Neural progenitor cell (in vitro differentiated cells): ENCODE measurements at regions not wholly inside any gene's neighbourhood (a gene's known extent, or its start where the extent isn't known, plus 50 kb on each side); places are given as distances from the start of the nearest gene placed in this dataset.

ENCODE experiments used
- EZH2 ChIP-seq: fragments of 200-600 bp; sonication (generic); IDR thresholded peaks from 2 replicates; pipeline ENCODE4 v1.6.1; 2017; ENCODE audit warnings: antibody characterized with exemption, mild to moderate bottlenecking, moderate library complexity
- EZH2phosphoT487 ChIP-seq: fragments of 200-600 bp; sonication (generic); IDR thresholded peaks from 2 replicates; pipeline ENCODE4 v1.6.1; 2017; ENCODE audit warnings: antibody characterized with exemption
- TF ChIP-seq, protein P1 (sequence below): fragments of 200-600 bp; sonication (generic); IDR thresholded peaks from 2 replicates; pipeline ENCODE4 v1.5.1; 2017; ENCODE audit warnings: antibody characterized with exemption, mild to moderate bottlenecking

DNA sequence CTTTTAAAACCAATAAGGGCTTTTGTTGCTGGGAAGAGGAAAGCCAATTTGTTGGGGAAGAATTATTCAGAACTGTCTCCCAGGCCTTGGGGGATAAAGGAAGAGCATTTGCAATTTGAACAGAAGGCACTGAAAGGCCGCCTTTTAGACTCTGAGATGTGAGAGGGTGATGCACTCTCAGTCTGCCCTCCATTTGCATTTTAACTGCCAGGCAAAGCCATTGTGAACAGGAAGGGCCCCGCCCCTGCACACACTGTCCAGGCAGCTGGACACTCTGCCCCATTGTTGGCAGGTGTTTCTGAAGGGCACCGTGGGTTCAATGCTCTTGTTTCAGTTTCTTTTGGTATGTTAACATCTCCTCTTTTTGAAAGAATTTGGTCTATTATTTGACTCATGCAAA is 169.5 kb upstream of the COPS8 start:
- TF ChIP-seq, protein P1, sequence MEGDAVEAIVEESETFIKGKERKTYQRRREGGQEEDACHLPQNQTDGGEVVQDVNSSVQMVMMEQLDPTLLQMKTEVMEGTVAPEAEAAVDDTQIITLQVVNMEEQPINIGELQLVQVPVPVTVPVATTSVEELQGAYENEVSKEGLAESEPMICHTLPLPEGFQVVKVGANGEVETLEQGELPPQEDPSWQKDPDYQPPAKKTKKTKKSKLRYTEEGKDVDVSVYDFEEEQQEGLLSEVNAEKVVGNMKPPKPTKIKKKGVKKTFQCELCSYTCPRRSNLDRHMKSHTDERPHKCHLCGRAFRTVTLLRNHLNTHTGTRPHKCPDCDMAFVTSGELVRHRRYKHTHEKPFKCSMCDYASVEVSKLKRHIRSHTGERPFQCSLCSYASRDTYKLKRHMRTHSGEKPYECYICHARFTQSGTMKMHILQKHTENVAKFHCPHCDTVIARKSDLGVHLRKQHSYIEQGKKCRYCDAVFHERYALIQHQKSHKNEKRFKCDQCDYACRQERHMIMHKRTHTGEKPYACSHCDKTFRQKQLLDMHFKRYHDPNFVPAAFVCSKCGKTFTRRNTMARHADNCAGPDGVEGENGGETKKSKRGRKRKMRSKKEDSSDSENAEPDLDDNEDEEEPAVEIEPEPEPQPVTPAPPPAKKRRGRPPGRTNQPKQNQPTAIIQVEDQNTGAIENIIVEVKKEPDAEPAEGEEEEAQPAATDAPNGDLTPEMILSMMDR = no peak
- no peak for TF ChIP-seq EZH2
- no peak for TF ChIP-seq EZH2phosphoT487
